Heart right ventricle (tissue), 16 donors: ENCODE measurements at regions not wholly inside any gene's neighbourhood (a gene's known extent, or its start where the extent isn't known, plus 50 kb on each side); places are given as distances from the start of the nearest gene placed in this dataset.
"Not testable (repeated sequence)": the region's sequence is repeated elsewhere in the genome, so short reads cannot be mapped to it uniquely, and the experiment has no call there.

Source experiments
- ATAC-seq, 8 donors: fragments of 200-7000 bp; cut with Tn5 transposase; one replicate each; pipeline ENCODE4 v1.9.1; 2020; ENCODE audit warnings: mild to moderate bottlenecking in 8 of 8, moderate library complexity in 8 of 8, moderate number of reproducible peaks in 1 of 8
- DNase-seq, 2 donors: peaks; one replicate each; pipeline ENCODE4 v3.0.0-alpha.2; 2020
- H3K27ac ChIP-seq, 10 donors: fragments of 200-600 bp; sonication (generic) in 2 of 10; one replicate each; pipeline versions ENCODE4 v1.5.0 to v1.8.0; 2020 to 2022; ENCODE audit warnings: mild to moderate bottlenecking in 3 of 10
- H3K27me3 ChIP-seq, 7 donors: fragments of 200-600 bp; one replicate each; pipeline ENCODE4 v1.8.0; 2021 to 2022; ENCODE audit warnings: mild to moderate bottlenecking in 2 of 7
- H3K36me3 ChIP-seq, 9 donors: fragments of 200-600 bp; sonication (generic) in 1 of 9; one replicate each; pipeline versions ENCODE4 v1.5.0 to v1.8.0; 2020 to 2022; ENCODE audit warnings: mild to moderate bottlenecking in 2 of 9
- H3K4me1 ChIP-seq, 9 donors: fragments of 200-600 bp; sonication (generic) in 1 of 9; one replicate each; pipeline versions ENCODE4 v1.5.0 to v1.8.0; 2020 to 2022; ENCODE audit warnings: mild to moderate bottlenecking in 4 of 9
- H3K4me3 ChIP-seq, 10 donors: fragments of 200-600 bp; sonication (generic) in 2 of 10; one replicate each; pipeline versions ENCODE4 v1.5.0 to v1.8.0; 2020 to 2022; ENCODE audit warnings: mild to moderate bottlenecking in 7 of 10, moderate library complexity in 2 of 10
- H3K9me3 ChIP-seq, 11 donors: fragments of 200-600 bp in 10 of 11; sonication (generic) in 2 of 11; one replicate each; pipeline versions ENCODE4 v1.5.0 to v1.8.0; 2013 to 2022; ENCODE audit warnings: mild to moderate bottlenecking in 2 of 11, control low read depth in 1 of 11, moderate library complexity in 1 of 11
- CTCF ChIP-seq, 9 donors: fragments of 200-600 bp; sonication (generic) in 2 of 9; IDR thresholded peaks; one replicate each; pipeline versions ENCODE4 v1.5.0 to v1.8.0; 2021 to 2022; ENCODE audit warnings: antibody characterized with exemption in 9 of 9, mild to moderate bottlenecking in 5 of 9, moderate library complexity in 1 of 9
- WGBS, 2 donors: extraction: QIAGEN DNeasy Blood & Tissue Kit; methylation state at CpG; one replicate each; pipeline ENCODE4 v1.1.7; 2013; ENCODE audit warnings: inconsistent platforms in 1 of 2; 5-methylcytosine and 5-hydroxymethylcytosine counted together
- intact Hi-C, 10 donors: fragments of 100-400 bp; cut with DNase I; formaldehyde crosslinking; loops; one replicate each; pipeline versions ENCODE4 v1.11.1 to v1.14.2; 2022
- donor health status: Arrhythmogenic right ventricular cardiomyopathy.
- donor health status: ischemic (EF 13 %, LVEDD 7.1; RV severe dilation, severe dysfunction).
- donor health status: healthy with polysubstance abuse.
- donor health status: DM: no; HTN: yes; CAD: no.
- donor health status: DM: no; HTN: no; CAD: no.
- donor health status: ischemic (EF 25% LVEDD 6.9; RV normal size, moderate dysfunction).
- donor health status: ischemic (EF 25% LVEDD 5.7; RV mildly dilated, moderate dysfunction).
- donor health status: healthy.
- donor health status: DM: yes; HTN: yes; CAD: no.
- donor health status: Ischemic cardiomyopathy.
- donor health status: ischemic (EF 35%, LVEDD 5.7; RV mildly dilated, moderate dysfunction).
- donor health status: nonischemic (EF 11% LVEDD 7.7; RV severe dilation, severe dysfunction).
- donor health status: DM: yes; HTN: yes; CAD: no.
- donor health status: PGD.
- donor health status: ischemic (EF 29% LVEDD 5.4; RV normal size, mild dysfunction).
- donor health status: nonischemic (EF 23%, LVEDD 6.1; RV moderate dilation, normal function).

GRCh38 chr10:109809954-109810353 is 113.4 kb downstream of the XPNPEP1 start:
- H3K27ac ChIP-seq, intact Hi-C loops, DNase-seq, H3K36me3 ChIP-seq, H3K27me3 ChIP-seq, H3K4me1 ChIP-seq, H3K4me3 ChIP-seq, ATAC-seq: not testable (repeated sequence)
- 73 to 80% methylated on average over 1 of the region's 1 CpG for WGBS, 2 donors
- H3K9me3 ChIP-seq, result peaks cover 0 to 25% (median 0%) of the 10 kb centered on the region in 11 donors

- DNase-seq, H3K4me3 ChIP-seq, H3K4me1 ChIP-seq, H3K27me3 ChIP-seq, H3K36me3 ChIP-seq, H3K27ac ChIP-seq, intact Hi-C loops, ATAC-seq: not testable (repeated sequence)
- H3K9me3 ChIP-seq, result peaks cover 0 to 20% (median 11%) of the 10 kb centered on the region in 11 donors
- 90 to 92% methylated on average over 14 of the region's 14 CpGs for WGBS, 2 donors
These were observed 122.1 kb downstream of the XPNPEP1 start for GRCh38 chr10:109801191-109801590.

GRCh38 chr10:109790647-109791046 is 132.7 kb downstream of the XPNPEP1 start:
- H3K9me3 ChIP-seq, result peaks cover 0 to 7% (median 0%) of the 10 kb centered on the region in 11 donors
- H3K36me3 ChIP-seq, result no peaks in the 10 kb centered on the region
- intact Hi-C loops, result no loop called here
- WGBS, 2 donors, result 83 to 86% methylated on average over 4 of the region's 4 CpGs
- ATAC-seq (no peak), DNase-seq (no peak)
- H3K27ac ChIP-seq, result no peak overlapping the region
- H3K27me3 ChIP-seq, result no peaks in the 10 kb centered on the region
- H3K4me1 ChIP-seq, result no peaks in the 10 kb centered on the region
- no peak for TF ChIP-seq CTCF (IDR thresholded peaks at IDR 0.05)
- H3K4me3 ChIP-seq, result no peak overlapping the region

GRCh38 chr10:109784236-109784635 is 139.1 kb downstream of the XPNPEP1 start:
- H3K4me1 ChIP-seq, result no peaks in the 10 kb centered on the region
- no peaks in the 10 kb centered on the region for H3K9me3 ChIP-seq
- no peak overlapping the region for H3K27ac ChIP-seq
- intact Hi-C loops, result no loop called here
- no peak for ATAC-seq
- DNase-seq, result no peak
- TF ChIP-seq CTCF (IDR thresholded peaks at IDR 0.05), result no peak
- 65 to 68% methylated on average over 3 of the region's 3 CpGs for WGBS, 2 donors
- H3K36me3 ChIP-seq, result no peaks in the 10 kb centered on the region
- H3K4me3 ChIP-seq, result no peak overlapping the region
- H3K27me3 ChIP-seq, result peaks cover 0 to 15% (median 5%) of the 10 kb centered on the region in 7 donors

GRCh38 chr10:109783286-109783685 is 140.0 kb downstream of the XPNPEP1 start:
- 83 to 85% methylated on average over 5 of the region's 5 CpGs for WGBS, 2 donors
- no peak for ATAC-seq
- Histone ChIP-seq H3K4me3 (no peak overlapping the region), H3K4me1 (no peaks in the 10 kb centered on the region), H3K9me3 (no peaks in the 10 kb centered on the region), H3K27ac (no peak overlapping the region), H3K27me3 (peaks cover 0 to 23% (median 5%) of the 10 kb centered on the region in 7 donors), H3K36me3 (no peaks in the 10 kb centered on the region)
- DNase-seq, result no peak
- intact Hi-C loops, result no loop called here
- TF ChIP-seq CTCF (IDR thresholded peaks at IDR 0.05), result no peak

- no peak for TF ChIP-seq CTCF (IDR thresholded peaks at IDR 0.05)
- Histone ChIP-seq H3K27me3 (peaks cover 0 to 24% (median 5%) of the 10 kb centered on the region in 7 donors), H3K9me3 (no peaks in the 10 kb centered on the region), H3K4me1 (no peaks in the 10 kb centered on the region), H3K4me3 (no peak overlapping the region), H3K36me3 (no peaks in the 10 kb centered on the region), H3K27ac (no peak overlapping the region)
- no peak for ATAC-seq
- intact Hi-C loops, result no loop called here
- no peak for DNase-seq
These were observed 142.3 kb downstream of the XPNPEP1 start for GRCh38 chr10:109780997-109781396.
